GM19043 (cell line): ENCODE measurements at regions not wholly inside any gene's neighbourhood (a gene's known extent, or its start where the extent isn't known, plus 50 kb on each side); places are given as distances from the start of the nearest gene placed in this dataset.

Experiments
- ATAC-seq: cut with Tn5 transposase; IDR thresholded peaks from one replicate; pipeline ENCODE4 v1.9.1; 2021; ENCODE audit warnings: low read depth; ENCODE audit not compliant: unreplicated experiment

DNA sequence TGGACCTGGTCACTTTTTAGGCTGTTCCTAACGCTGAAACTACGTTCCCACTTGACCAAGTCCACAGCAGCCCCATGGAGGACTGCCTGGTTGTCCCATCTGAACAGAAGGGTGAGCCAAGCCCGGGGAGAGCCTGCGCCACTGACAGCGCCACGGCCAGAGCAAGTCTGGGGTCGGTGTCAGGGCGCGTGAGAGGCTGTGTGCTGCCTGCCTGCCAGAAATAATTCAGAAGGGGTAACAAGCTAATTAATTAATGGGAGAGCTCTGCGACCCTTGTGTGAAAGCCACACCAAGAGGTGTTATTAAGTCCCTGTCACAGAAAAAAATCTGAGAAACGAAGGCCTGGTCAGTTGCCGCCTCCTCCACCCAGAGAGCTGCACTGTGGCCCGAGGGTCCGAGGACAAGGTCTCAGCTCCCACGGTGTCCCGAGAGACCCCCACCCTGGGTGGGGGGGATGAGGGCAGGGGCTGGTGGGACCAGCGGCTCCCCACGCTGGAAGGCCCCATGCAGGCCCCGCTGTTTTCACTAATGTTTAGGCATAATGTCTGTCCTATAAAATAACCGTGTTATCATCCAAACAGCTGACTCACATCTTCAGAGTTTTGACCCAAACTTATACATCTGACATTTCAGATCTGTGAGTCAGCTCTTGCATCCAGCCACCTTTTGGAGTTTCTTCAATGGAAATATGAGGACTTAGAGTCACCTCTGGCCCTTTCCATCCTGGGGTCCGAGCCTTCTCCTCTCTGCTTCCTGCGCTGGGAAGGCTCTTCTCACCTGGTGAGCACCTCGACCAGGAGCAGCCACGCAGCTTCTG lies 58.5 kb downstream of the DLL1 start:
- no peak for ATAC-seq

DNA sequence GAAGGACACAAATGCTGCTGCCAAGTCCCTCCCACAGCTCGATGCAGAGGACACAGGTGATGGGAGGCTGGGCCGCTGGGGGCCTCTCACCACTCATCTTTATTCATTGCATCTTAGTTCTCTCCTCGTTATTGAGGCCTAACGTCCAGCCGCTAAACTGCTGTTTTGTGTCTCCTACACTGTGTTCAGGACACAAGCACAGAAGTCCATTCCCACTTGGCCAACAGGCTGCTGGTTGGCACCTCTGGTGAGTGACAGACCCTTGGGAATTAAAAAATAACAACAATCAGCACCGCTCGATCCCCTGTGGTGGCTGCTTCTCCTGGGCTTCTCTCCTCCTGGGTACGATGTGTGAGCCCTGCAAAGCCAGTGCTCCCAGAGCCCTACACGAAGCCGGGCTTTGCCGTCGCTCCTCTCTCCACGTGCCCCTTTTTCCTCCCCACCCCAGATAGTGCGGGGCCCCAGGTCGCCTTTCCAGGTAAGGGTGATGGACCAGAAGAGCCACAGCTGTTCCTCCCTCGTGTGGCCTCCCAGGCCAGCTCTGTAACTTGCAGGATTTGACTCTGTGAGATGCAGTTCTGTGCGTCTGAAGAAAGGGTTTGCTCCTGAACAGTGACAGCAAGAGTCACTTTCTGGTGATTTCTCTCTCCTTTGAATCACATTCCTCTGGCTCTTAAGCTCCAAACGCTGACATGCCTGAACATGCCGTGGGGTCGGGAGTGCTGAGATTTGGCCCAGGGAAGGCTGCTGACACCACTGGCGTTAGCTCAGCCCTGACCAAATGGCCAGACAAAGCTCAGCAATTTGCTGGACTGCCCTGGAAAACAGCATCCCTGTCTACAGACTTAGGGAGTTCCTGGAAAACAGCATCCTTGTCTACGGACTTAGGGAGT lies 59.3 kb downstream of the DLL1 start:
- ATAC-seq: no peak

DNA sequence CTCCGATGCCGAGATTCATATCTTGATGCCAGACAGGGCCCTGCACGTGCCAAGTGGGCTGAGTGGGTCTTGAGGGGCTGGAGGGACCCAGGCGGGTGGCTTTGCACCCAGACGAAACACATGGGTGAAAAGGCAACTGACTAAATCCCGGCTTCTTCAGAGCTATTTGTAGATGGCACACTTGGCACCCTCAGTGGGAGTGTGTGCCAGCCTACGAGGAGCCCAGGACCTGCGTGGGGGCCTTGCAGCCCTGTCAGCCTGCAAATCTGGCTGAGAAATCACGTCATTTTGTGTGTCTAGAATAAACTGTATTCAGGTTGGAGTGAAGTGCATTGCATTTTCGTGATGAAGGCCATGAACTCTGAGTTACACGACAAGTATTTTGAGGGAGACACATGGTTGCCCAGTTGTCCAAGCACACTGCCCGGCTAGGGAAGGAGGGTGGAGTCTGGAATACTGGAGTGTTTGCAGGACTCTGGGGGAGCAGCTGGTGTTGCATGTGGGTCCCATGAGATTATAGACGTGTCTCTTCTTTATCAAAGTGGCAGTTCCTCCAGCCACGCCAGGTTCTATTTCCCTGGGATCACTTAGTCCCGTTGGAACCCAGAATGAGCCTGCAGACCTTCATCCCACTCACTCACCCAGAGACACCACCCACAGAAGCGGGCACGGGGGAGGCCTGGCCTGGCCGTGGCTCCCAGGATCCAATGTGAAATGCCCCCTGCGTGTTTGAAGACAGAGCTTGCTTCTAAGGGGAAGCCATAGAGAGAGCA lies 60.2 kb downstream of the DLL1 start:
- no peak for ATAC-seq

DNA sequence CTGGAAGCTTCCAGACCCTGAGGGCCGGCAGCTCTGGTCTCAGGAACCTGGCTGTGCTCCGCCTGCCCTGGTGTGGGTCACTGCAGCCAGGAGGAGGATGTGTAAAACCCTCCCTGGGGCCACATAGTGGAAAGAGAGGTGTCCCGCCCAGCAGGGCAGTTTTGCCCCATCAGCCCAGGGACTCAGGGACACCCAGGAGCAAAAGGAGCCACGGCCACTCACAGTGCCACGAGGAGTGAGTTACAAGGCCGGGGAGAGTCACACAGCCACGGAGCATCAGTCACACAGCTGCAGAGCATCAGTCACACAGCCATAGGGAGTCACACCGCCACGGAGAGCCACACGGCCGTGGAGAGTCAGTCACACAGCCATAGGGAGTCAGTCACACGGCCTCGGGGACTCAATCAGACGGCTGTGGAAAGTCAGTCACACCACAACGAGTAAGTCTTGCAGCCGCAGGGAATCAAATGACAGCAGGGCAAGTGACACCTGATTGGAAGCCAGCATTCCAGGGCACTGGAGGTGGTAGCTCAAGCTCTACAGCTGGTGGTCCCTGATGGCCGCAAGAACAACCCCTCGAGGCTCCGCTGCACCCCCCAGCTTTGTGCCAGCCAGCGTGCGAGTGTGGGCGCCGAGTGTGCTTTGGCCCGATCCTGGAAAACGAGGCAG lies 60.9 kb downstream of the DLL1 start:
- ATAC-seq: no peak

DNA sequence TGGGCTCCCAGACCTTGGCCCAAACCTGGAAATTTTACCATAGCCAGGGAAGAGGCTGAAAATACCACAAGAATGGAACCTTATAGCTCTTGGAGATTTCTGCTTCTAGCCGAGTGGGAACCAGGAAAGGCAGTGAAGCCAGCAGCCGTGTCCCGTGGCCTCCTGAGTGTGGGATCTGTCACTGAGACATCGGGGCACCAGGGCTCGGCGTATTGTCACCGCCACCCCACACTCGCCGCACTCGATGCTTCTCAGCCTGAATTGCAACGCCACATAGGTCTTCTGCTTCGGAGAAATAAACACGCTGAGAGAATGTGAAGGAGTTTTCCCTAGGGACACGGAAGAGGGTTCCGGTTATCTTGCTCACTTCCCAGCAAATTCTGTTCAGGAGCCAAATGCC lies 61.5 kb downstream of the DLL1 start:
- ATAC-seq: no peak

DNA sequence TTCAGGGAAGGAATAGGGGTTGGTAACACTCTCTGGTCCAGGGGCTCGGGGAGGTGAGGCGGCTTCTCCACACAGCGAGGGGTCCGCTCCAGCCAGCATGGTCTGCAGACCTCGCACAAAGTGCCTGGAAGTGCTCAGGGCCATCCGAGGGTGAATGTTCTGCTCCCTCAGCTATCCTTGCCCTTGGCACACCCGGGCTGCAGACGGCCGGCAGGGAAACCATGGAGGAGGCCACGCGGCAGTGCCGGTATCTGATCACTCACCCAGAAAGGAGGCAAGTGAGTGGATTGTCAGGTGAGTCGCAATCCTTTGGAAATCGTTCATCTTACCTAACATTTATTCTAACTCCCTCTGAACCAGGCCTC lies 62.0 kb downstream of the DLL1 start:
- no peak for ATAC-seq

DNA sequence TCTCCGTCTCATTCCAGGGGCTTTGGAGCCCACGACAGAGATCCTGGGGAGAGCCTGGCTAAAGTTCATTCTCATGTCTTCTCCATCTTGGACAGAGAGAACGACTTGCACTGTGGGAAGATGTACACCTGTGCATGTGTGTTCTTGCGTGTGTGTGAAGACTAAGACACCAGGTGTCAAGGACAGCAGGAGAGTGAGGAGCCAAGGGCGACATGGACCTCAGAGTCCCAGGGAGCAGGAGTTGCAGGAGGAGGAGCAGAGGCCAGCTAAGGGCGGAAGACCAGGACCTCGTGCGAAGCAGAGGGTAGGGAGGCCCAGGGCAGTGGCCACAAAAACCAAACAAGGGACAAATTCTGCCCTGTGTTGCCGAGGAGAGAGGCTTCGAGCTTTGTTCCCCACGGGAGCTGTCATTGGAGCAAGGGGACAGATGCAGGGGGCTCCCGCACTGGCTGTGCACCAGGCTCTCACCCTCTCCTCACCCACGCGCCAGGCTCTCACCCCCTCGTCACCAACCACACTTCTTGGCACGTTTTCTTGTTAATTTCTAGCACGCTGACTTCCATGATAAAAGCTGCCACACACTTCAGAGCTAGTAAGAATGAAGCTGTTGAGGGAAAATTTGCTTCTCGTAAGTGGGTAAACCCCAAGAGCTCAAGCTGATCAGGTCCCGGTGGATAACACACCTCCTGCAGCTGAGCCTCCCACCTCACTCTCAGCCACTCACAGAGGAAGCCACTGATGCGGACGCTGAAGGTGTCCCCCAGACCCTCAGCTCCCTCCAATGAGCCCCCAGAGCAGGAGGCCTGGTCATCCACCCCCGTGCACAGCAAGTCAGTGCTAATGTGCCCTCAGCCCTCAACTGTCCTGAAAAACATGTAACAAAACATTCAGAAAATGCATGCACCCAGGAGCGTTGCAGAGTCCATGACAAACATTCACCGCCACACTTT lies 62.6 kb downstream of the DLL1 start:
- ATAC-seq: no peak

DNA sequence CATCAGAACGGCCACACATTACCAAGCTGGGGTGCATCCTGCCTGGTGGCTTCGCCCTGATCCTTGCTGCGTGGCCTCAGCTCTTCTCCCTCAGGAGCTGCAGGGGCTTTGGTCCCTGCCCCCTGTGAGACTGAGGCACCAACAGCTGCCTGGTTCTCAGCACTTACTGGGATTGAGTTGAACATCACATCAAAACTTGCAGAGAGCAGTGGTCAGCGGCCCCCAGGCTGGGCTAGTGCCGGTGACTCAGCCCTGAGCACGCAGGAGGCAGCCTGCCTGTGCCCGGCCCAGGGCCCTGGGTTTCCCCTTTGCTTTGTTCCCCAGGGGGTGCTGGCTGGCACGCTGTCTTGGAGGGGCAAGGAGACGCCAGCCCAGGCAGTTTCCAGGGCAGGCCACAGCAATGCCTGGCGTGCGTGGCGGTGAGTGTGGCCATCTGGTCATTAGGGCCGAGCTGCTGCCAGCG lies 63.3 kb downstream of the DLL1 start:
- ATAC-seq: no peak

DNA sequence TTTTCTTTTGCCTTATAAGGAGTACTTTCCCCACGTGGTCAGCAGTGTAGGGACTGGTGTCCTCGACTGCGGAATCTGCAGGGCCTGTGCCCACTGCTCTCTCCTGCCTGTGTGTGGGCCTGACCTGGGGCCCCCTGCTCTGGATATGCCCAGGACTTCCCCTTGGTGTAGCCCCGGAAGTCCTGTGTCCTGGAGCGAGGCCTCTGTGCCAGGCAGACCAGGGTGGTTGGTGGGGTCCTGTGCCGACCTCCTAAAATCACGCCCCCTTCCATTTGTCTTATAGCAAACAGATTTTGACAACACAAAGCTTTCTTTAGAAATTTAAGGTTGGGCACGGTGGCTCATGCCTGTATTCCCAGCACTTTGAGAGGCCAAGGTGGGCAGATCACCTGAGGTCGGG lies 64.2 kb downstream of the DLL1 start:
- ATAC-seq: no peak

DNA sequence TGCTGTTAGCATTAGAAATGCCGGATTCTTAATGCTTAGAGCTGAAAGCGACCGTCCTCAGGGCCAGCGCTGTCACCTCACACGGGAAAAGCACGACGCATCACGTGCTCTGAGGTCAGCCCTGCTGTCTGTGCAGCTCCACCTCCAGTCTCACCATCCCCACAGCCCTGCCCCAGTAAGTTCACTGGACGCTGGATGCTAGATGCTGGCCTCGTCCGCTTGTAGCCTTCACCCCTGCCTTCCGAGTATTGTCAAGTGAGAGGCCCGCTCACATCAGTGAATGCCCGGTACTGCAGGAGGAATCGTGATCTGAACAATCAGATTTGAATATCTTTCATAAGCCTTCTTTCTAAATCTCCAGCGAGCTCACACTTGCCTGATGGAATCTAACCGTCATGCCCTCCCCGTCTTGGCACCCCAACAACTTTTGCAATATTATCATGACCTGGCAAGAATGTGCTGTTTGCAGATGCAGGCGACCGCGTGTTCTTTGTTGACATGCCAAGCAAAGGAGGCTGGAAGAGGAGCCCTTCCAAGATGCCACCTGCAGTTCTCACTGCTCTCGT lies 64.9 kb downstream of the DLL1 start:
- ATAC-seq: no peak

DNA sequence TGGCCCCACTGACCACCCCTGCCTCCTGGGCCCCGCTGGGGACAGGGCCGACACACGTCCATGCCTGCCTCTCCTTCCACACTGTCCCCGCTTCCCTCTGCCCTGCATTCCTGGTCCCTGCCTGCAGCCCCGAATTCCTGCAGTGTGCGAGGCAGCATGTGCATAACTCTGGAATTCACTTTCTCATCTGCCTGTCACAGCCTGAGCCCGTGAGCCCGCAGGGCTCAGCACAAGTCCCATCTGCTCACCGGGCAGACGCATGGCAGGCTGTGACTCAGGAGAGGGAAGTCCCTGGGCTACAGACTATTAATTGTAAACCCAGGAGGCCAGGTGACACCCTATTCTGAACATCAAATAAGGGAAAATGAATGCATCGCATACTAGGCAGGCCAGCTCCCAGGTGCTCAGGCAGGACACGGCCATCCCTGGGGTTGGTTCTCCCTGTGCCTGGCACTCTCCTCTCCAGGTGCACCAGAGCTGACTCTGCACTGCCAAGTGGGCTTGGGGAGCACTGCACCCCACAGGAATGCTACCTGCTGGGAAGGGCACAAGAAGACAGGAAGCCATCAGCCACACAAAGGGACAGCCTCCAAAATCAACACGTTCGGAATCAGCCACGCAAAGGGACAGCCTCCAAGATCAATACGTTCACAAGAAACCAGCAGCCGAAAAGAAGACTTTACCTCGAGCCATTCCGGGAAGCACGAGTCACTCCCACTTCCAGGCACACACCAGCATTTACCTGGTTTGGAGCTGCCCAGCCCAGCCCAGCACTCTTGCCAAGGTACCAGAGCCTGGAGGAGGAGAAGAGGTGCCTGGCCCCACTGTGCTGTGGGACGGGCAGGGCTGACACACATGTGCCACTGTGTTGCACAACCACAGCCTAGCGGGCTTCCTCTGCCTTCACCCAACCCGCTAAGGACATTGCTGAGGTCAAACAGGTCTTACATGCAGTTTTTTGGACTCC lies 65.9 kb downstream of the DLL1 start:
- no peak for ATAC-seq

DNA sequence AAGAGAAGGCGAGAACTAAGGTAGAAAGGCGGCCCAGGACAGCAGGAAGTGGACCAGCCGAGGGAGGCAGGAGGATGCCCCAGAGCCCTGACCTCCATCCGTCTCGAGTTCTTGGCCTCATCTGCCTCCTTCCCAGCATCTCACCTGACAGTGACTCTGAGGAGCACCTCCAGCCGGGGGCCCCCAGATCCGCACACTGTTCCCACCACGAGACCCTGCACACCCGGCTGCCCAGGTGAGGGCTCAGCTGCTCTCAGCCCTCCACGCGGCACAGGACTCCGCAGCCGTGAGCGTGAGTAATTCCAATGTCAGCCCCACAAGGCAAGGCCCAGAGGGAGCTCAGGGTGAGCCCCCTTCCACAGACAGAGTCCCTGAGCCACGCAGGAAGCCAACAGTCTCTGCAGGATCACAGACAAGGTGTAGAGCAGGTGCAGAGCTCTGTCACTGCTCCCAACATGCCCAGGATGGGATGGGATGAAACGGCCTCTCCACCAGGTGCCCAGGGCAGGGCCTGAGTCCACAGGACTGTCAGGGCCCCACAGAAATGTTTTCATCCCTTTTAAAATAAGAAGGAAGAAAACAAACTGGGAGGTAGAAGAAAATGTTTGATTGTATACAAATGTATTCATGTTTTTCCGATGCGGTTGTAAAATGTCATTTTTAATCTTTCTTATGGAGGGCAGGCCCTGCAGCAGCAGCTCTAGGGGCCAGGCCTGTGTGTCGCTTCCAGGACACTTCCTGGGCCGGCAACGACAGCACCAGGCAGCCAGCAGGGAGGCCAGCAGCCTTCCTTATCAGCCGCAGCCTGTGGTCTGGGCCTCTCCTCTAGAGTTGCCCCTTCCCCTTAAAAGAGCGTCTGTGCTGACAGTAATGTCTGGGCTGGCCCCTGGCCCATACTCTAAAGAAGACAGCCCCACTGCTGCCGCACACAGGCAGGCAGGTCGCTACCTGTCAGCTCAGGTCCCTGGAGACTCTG lies 66.9 kb downstream of the DLL1 start:
- no peak for ATAC-seq

DNA sequence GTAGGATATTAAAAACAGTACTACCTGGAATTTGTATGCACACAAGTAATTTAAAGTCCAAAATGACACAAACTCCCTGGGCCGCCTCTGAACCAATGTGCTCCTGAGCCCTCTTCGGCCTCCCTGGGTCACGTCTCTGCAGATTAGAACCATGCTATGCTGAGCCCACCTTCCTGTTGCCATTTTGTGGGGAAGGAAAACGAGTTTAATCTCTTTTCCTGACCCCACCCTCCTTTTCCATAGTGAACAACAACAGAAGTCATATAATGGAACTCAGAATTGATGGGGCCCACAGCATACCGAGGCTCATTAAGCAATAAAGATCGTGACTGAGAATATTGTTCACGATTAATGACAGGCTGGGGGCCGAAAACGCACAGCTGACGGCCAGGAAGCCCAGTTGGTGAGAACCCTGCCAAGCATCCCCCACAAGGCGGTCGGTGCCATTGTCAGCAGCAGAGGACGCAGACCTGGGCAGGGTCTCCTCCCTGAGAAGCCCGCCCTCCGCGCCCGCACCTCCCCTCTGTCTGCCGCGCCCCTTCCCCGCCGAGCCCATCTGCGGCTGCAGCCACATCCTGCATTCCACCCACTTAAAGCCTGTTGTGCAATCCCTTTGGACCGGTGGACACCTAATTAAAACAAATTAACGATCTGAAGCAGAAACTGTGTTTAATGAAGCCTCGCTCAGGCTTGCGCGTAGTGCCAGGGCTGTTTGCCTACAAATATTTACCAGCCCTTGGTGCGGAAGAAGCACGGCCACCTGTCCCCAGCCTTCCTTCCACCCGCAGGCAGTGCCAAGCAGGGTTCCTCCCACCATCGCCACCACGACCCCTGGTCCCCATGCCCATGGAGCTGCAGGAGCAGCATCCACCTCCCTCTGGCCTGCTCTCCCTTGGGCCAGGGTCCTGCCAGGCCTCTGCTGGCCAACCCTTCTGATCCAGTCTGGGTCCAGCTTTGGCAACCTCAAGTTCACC lies 68.1 kb downstream of the DLL1 start:
- ATAC-seq: no peak

DNA sequence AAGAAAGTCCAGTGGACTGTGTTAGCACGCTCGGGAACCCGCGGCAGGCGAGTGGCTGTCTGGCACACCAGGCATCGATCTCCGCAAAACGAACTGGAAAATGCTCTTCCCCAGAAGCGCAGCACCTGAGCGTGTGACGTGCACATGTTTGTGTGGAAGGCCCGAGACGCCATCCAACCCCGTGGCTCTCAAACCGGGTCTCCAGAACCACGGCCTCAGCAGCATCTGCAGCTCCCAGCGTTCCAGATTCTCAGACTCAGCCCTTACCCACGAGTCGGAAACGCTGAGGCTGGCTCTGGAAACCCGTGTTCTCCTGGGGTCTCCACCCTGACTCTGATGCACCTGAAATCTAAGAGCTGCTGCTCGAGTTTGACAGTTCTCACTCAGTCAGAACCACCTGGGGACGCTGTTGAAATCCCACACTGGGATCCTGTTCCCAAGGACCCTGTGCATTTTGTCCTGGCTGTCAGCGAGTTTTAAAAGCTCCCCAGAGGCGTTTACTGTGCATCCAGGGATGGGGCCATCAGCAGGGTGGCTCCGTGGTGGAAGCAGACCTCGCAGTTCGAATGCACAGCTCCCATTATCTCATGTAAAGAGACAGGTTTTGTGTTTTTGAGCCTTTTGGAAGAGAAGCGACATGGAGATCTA lies 69.0 kb downstream of the DLL1 start:
- ATAC-seq: no peak
